ENCODE measurements at regions not wholly inside any gene's neighbourhood (a gene's known extent, or its start where the extent isn't known, plus 50 kb on each side); places are given as distances from the start of the nearest gene placed in this dataset.

GRCh38 chr12:131371401-131372170 lies 339.3 kb upstream of the SFSWAP start:
- no peak for TF ChIP-seq POLR2A (IDR thresholded peaks at IDR 0.05; ENCODE audit: low read depth, low read length)
- TF ChIP-seq POLR2AphosphoS5 (IDR thresholded peaks at IDR 0.05; ENCODE audit: low read depth, low read length): no peak
- TF ChIP-seq TAF1 (IDR thresholded peaks at IDR 0.05; ENCODE audit: low read depth, low read length): no peak
- no peak for TF ChIP-seq PAX5 (IDR thresholded peaks at IDR 0.05; ENCODE audit: insufficient read depth, low read length, severe bottlenecking)

Data from GM12891 (cell line).